Hepatic stellate cell (primary cell): ENCODE measurements at regions not wholly inside any gene's neighbourhood (a gene's known extent, or its start where the extent isn't known, plus 50 kb on each side); places are given as distances from the start of the nearest gene placed in this dataset.

Experiments used
- DNase-seq: peaks from one replicate; pipeline ENCODE4 v3.0.0; 2011; ENCODE audit warnings: low spot score

DNA sequence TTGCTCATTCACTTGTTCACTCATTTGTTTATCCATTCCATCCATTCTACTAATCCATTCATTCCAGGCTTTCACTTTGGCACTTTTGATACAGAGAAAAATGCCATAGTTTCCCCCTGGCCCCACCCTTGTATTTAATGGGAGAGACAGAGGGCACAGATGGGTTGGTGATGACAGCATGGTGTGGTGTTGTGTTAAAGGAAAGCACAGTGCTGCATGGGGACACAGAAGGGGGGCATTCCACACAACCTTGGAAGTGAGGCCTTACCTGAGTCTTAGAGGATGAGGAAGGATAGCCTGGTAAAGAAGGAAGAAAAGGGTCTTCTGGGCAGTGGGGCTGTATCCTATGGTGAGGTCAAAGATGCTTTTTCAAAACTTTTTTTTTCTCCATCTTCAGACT lies 248.5 kb upstream of the C11orf87 start:
- no peak for DNase-seq

DNA sequence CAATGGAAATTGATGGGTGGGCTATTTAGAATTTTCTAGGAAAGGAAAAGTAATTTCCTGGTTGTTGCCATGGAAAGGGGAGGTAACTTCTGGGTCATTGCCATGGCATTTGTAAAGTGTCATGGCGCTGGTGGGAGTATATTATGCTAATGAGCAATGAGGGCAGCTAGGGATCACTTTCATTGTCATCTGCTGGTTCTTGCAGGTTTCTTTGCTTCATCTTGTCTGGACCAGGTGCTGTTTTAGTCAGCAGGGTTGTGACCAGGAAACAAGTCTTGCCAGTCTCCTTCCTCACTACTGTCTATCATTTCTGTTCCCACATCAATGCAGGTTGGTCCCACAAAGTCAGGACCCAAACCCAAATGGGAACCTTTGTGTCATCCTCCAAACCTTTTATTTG lies 237.6 kb upstream of the C11orf87 start:
- DNase-seq: no peak

DNA sequence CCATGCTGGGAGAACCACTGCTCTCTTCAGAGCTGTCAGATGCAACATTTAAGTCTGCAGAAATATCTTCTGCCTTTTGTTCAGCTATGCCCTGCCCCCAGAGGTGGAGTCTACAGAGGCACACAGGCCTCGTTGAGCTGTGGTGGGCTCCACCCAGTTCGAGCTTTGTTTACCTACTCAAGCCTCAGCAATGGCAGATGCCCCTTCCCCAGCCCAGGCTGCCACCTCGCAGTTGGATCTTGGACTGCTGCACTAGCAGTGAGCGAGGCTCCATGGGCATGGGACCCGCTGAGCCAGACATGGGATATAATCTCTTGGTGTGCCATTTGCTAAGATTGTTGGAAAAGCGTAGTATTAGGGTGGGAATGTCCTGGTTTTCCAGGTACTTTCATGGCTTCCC lies 229.1 kb upstream of the C11orf87 start:
- no peak for DNase-seq

DNA sequence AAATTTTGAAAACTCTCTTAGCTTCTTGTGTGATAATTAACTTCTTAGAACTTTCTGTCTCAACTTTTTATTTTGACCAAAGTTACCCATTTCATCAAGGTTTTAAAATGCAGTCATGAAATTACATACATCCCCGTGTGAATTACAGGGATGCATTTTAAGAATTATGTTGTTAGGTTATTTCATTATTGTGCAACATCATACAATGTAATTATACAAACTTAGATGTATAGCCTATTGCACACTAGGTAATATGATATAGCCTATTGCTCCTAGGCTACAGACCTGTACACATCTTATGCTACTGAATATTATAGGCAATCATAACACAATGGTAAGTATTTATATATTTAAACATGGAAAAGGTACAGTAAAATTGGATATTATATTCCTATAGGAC lies 228.1 kb upstream of the C11orf87 start:
- DNase-seq: no peak

DNA sequence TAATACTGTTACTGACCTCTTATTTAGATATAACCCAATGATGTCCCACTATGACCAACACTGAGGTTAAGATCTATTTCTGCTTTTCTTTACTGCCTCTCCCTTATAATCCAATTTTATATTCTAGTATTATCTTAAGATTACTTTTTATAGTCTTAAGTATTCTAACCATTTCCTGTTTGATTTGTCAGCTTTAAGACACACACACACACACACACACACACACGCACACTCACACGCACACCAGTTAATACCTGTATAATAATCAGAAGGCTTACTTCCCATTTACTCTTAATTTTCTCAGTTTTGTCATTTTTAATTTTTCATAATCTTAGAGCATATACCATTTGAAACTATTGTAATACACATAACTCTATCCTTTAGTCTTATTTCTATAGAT lies 226.0 kb upstream of the C11orf87 start:
- DNase-seq: no peak

DNA sequence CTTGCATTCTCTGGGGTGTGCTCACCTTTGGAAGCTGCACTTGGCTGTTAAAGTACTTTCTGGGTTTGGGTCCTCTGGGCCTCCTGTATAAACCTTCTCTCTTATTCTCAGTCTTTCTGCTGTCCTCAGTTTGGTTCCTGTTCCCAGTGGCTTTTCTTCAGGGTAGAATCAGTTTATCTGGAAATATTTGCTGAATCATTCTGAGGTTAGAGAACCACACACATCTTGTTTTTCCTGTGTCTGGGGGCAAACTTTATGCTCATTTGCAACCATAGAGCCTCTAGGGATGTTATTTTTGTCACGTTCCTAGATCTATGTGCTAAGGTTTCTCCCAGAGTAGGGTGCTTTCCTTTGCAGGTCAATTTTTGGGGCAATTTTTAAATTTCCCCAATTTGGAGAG lies 224.3 kb upstream of the C11orf87 start:
- no peak for DNase-seq

DNA sequence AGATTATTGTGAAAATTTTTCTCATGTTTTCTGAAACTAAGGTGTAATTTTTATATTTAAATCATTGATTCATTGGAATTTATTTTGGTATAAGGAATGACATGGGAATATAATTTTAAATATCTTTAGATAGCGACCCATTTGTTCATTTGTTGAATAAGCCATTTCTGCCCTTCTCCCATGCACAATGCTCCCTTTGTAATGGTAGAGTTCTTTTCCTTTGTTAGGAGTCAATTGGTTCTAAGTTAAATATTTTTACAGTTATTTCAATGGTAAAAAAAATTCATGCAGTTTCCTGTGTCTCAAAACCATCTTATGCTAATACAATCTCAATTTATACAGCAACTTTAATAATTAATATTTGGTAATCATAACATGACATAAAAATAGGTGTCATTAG lies 218.8 kb upstream of the C11orf87 start:
- DNase-seq: no peak

DNA sequence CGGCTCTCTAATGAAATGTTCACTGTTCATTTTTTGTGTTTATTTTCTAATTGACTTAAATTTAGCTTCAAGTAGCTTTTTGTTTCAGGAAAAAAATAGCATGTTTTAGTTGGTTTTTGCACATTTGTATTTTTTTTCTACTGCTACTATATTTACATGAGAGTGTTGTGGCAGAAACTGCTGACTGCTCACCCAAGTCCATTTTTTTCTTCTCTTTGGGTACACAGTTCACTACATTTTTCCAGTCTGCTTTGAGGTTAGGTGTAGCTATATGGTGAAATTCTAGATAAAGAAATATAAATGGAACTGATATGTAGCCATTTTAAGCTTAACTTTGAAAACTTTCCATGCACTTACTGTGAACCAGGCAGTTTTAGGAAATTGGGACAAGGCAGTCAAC lies 216.7 kb upstream of the C11orf87 start:
- DNase-seq: no peak

DNA sequence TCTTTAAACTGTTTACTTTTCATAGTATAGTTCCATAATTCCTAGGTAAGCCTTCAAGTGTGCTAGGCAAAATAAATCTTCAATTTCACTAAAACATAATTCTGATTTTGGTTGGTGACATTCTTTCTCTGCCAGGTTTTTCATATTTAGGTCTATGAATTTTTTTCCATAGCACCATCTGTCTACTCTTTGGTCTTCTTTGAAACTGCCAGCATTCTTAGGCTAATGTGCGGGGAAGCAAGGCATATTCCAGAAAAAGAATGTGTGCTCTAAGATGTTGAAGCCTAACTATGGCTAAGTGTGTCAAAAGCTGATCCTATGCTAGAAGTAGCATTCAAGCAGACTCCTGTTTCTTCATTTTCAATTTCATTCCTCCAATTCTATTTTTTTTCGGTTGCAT lies 213.9 kb upstream of the C11orf87 start:
- no peak for DNase-seq

DNA sequence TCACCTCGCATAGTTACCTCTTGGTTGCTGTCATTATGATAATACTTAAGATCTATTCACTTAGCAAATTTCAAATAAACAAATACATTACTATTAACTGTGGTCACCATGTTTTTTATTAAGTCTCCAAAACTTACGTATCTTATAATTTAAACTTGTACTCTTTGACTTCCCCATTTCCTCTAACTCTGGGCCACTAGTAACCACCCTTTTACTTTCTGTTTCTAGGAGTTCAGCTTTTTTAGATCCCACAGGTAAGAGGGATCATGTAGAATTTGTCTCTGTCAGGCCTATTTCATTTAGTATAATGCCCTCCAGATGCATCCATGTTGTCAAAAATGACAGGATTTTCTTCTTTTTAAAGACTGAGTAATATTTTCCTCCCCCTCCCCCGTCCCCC lies 212.4 kb upstream of the C11orf87 start:
- DNase-seq: no peak

DNA sequence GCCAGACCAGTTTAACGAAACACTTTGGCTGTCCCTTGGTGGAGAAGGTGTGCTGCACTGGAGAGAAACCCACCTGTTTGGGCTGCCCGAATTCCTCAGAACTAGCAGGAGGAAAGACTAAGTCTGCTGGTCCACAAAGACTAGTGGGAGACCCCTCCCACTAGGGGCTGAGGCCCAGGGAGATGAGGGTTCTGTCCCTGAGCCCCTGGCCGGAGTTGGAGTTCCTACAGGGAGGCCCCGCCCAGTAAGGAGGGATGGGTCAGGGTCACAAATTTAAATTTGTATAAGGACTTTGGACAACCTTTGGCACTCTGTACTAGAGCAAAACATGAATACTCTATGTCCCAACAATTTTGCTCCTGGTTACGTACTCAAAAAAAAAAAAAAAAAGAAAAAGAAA lies 200.8 kb upstream of the C11orf87 start:
- DNase-seq: no peak

DNA sequence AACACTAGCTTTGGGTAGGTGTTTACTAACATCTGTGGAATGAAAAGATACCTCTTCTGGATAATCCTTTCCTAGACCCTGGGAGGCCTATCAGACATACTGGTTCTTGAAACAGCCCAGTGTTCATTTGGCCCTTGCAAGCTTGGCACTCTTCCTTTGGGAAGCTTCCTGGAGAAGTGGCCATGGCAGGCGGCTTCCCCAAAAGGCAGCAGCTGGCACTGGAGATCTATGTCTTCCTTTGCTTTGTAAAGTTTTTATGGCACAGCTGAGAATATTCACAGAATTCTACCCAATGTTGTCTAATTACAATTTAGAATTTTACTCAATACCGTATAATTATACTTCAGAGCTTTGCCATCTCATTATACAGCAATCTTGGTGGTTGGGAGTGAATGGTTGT lies 199.2 kb upstream of the C11orf87 start:
- no peak for DNase-seq

DNA sequence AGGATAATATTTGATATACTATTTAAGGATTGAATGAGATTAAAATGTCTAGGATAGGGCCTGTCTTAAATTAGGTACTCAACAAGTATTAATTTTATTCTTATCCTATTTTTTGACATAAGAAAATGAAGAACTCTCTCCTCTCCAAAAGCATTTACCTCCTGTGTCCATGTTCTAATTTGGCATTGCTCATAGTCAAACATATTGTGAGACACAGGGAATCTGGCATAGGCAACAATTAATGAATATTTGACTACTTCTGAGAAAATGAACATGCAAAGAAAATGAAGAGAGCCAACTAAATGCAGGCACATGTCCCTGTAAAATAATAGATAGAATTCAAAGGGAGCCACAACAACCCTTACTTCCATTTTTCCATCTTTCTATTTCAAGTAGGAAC lies 198.5 kb upstream of the C11orf87 start:
- DNase-seq: no peak

DNA sequence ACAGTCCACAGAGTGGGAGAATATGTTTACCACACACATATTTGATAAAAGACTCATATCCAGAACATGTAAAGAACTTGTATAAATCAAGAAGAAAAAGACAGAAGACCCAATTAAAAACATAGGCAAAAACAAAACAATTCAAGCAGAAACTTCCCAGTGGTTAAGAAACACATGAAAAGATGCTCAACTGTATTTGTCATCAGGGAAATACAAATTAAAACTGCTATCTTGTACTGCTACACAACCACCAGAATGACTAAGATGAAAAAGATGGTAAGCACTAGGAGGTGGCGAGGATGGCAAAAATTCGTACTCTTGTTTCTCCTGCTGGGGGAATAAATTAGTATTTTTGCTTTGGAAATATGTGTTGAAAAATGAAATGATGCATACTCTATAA lies 192.3 kb upstream of the C11orf87 start:
- no peak for DNase-seq

DNA sequence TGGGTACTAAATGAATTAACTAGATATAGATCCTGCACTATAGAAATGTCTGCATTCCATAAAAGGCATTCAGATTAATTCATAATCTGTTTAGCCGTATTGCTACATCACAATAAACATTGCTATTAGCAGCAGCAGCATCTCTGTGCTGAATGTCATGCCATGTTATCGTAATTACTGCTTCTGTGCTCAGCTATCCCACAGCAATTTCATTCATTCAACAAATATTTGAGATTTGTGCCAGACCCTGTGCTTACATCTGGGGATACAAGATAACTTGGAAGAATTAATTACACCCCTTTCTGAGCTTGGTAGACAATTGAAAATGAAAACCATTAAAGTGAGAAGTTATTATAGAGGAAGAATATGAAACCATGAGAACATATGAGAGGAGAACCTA lies 185.8 kb upstream of the C11orf87 start:
- no peak for DNase-seq

DNA sequence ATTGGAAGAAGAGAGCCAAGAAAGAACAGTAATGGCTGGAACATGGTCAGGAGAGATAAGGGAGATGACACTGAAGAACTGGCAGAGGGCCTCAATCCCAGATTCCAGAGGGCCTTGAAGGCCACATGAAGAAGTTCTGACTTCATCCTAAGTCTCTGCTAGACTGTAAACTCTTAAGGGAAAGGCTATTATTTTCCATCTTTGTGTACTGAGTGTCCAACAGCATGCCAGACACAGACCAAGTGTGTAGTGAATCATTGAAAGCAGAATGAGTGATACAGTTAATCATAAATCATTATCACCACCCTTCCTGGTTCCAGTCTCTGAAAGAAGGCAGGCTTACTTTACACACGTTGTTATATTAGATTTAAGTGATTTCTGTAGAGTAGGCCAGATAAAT lies 185.3 kb upstream of the C11orf87 start:
- no peak for DNase-seq

DNA sequence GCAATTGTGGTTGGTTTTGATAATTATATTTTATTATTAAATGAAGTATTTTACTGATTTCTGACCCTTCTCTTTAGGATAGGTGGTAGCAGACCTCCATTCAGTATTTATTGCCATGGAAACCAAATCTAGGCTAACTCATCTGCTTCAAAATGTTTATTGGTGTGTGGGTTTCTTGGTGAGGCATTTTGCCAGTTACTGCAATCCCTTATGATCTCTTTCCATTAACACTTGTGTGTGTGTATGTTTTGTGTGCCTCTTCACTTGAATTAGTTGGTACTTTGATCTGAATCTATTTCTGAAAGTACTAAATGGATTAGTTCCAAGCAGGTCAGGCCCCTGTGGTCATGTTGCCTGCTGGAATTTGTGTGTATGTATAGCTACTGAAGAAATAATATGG lies 184.4 kb upstream of the C11orf87 start:
- DNase-seq: no peak

DNA sequence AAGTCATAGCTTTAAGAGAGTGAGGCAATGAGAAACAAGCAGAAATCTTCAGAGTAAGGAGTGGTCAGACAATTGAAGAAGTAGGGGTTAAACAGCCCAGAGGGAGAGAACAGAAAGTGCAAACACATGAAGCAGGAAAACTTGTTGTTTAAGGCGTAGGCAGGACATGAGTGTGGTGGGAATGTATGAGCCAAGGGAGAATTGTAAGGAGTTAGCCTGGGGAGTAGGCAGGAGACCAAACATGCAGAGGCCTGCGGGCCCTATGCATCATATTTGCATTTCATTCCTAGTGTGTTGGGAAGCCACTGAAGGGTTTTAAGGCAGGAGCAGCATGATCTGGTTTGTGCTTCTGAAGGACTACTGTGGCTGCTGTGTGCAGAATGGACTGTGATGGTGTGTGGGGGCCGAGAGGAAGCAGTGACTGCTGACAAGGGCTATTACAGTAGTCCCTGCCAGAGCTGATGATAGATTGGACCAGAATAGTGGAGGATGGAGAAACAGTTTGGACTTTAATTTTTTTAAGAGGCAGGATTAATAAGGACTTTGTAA lies 179.9 kb upstream of the C11orf87 start:
- no peak for DNase-seq

DNA sequence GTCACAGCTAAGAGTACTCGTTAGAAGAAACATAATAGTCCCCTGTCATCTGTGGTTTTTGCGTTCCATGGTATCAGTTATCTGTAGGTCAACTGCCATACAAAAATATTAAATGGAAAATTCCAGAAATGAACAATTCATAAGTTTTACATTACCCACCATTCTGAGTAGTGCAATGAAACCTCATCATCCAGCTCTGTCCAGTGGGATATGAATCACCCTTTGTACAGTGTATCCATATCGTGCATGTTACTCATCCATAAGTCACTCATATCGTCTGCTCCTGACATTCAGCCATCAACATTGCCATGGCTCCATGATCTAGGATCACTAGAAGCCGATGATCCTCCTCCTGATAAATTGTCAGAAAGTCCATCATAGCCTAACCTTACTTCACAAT lies 174.9 kb upstream of the C11orf87 start:
- DNase-seq: peak; percentile 5

DNA sequence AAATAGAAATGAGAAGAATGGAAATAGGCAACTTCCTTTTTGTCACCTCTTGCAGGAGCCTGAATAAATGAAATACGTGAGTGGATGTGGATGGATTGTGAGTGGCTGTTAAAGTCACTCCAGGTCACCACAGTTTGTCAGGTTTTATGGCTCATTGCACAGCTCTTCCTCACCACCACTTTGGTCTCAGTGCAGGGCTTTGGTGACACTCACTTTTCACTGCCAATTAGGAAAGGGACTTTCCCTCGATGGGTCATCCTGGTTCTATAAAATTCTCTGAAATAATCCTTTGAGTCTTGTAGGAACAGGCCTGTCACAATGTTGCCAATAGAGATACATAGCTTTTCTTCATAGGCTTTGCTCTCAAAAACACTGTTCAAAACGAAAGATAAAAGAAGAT lies 172.4 kb upstream of the C11orf87 start:
- no peak for DNase-seq

DNA sequence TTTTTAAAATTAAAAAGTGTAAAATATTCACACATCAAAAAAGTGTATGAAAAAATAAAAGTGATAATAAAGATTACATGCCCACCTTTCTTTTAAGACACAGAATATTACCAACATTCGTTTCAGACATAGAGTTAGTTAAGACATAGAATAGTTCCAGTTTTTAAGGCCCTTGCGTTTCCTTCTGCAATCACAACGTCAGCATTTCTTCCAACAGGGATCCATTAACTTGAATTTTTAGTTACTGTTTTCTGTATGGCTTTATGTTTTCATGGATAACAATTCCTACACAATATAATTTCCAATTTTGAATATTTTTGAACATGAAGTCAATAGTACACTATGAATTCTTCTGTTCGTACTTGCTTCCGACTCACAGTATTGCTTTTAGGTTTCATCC lies 170.8 kb upstream of the C11orf87 start:
- DNase-seq: no peak

DNA sequence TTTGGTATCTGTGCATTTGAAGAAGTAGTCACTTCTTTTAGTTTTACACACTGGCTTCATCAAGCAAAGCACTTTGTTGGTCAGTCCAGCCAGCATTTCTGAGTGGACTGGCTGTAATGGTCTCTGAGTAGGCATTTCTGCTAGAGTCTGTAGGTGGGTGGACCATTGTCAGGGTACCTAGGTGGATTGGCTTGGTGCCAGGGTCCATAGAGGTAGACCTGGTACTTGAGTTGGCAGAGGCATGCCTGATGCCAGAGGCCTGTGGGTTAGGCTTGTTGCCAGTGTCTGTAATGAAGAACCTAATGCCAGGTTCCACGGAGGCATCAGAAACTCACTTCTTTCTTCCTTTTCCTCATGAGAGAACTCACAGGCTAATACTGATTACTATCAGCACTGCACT lies 157.9 kb upstream of the C11orf87 start:
- DNase-seq: no peak

DNA sequence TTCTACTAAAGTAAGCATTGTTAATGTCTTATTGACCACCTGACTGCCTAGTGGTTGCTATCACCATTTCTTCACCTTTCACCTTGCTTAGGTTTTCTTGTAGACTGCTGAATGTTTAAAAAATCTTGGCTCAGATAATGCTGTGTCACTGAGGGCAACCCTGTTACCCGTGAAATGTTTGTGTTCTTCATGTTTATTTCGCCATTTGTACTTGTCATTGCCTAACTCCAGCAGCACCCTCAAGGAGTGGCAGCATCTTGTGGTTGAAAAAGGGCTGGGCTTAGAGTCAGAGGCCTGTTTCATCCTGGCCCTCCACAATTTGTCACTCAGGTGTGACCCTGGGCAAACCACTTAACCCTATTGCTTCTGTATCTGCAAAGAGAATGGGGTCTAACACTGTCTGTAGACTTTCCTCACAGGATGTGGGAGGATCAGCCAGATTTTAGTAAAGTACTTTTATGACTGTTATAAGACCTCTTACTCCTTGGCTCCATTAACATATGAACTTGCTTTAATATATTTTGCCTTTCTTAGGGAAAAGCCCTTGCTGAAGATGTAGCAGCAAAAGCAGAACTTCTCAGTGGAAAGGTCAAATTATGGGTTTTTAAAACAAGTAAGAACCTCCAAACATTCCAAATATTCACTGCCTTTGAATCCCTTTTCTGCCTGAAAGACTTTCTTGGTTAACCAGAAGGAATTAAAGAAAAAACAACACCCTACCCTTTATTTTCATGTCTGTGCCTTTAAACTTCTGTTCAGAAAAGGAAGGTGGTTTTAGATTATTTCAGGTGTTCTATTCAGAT lies 154.5 kb upstream of the C11orf87 start:
- no peak for DNase-seq

DNA sequence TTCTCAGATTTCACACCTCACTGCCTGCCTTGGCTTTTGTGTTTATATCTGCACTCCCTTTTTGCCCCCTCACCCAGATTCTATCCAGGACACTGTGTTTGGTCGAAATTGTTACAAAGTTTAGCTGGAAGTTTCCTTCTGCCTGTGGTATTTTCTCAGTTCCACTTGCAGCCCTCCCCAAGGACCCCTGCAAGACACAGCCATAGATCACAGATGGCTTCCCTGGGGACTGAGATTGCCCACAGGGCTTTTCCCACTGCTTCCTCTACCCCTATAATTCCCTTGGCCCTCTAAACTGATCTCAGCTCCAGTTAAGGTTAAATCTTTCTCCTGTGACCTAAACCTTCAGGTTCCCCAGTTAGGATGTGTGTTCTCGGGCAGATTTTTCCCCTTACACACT lies 146.1 kb upstream of the C11orf87 start:
- DNase-seq: no peak
